ENCODE measurements at regions not wholly inside any gene's neighbourhood (a gene's known extent, or its start where the extent isn't known, plus 50 kb on each side); places are given as distances from the start of the nearest gene placed in this dataset.
"Not testable (repeated sequence)": the region's sequence is repeated elsewhere in the genome, so short reads cannot be mapped to it uniquely, and the experiment has no call there.

GRCh38 chr19:28596561-28597071, 616.3 kb downstream of the UQCRFS1 start:
- TF ChIP-seq CTCF (IDR thresholded peaks at IDR 0.05) (no peak), POLR2A (IDR thresholded peaks at IDR 0.05) (no peak), EP300 (IDR thresholded peaks at IDR 0.05) (no peak), POLR2AphosphoS5 (IDR thresholded peaks at IDR 0.05) (no peak)
- WGBS, 2 donors, result 62 to 71% methylated on average over 12 of the region's 12 CpGs
- Histone ChIP-seq H3K9me3 (no peaks in the 10 kb centered on the region), H3K27ac (no peak overlapping the region), H3K4me3 (no peak overlapping the region), H3K36me3 (no peaks in the 10 kb centered on the region), H3K4me1 (no peaks in the 10 kb centered on the region), H3K27me3 (no peaks in the 10 kb centered on the region)
- DNase-seq, result no peak
- intact Hi-C loops (cut with DNase I), result no loop called here

- Histone ChIP-seq H3K4me3 (no peak overlapping the region), H3K9me3 (no peaks in the 10 kb centered on the region), H3K36me3 (no peaks in the 10 kb centered on the region), H3K27me3 (no peaks in the 10 kb centered on the region), H3K27ac (no peak overlapping the region), H3K4me1 (no peaks in the 10 kb centered on the region)
- WGBS, 2 donors, result 74 to 82% methylated on average over 4 of the region's 4 CpGs
- DNase-seq, result no peak
- TF ChIP-seq POLR2AphosphoS5 (IDR thresholded peaks at IDR 0.05) (no peak), CTCF (IDR thresholded peaks at IDR 0.05) (no peak)
- intact Hi-C loops (cut with DNase I), result no loop called here
These were observed 617.0 kb downstream of the UQCRFS1 start for GRCh38 chr19:28595722-28596480.

- 84 to 91% methylated on average over 2 of the region's 2 CpGs for WGBS, 2 donors
- no peaks in the 10 kb centered on the region for H3K36me3 ChIP-seq
- H3K4me3 ChIP-seq, result no peak overlapping the region
- no peaks in the 10 kb centered on the region for H3K9me3 ChIP-seq
- no peaks in the 10 kb centered on the region for H3K27me3 ChIP-seq
- no peak for DNase-seq
- no peaks in the 10 kb centered on the region for H3K4me1 ChIP-seq
- no peak overlapping the region for H3K27ac ChIP-seq
- intact Hi-C loops (cut with DNase I), result no loop called here
- no peak for TF ChIP-seq CTCF (IDR thresholded peaks at IDR 0.05)
- TF ChIP-seq POLR2AphosphoS5 (IDR thresholded peaks at IDR 0.05), result no peak
- no peak for TF ChIP-seq EP300 (IDR thresholded peaks at IDR 0.05)
- TF ChIP-seq POLR2A (IDR thresholded peaks at IDR 0.05), result no peak
These were observed 618.2 kb downstream of the UQCRFS1 start for GRCh38 chr19:28594737-28595136.

GRCh38 chr19:28589991-28590411, 623.0 kb downstream of the UQCRFS1 start:
- H3K27me3 ChIP-seq; DNase-seq; H3K4me1 ChIP-seq; intact Hi-C loops (cut with DNase I); H3K36me3 ChIP-seq; H3K4me3 ChIP-seq; H3K27ac ChIP-seq; H3K9me3 ChIP-seq: not testable (repeated sequence)
- WGBS, 2 donors, result 52 to 68% methylated on average over 11 of the region's 11 CpGs

- Histone ChIP-seq H3K9me3 (no peaks in the 10 kb centered on the region), H3K4me1 (no peaks in the 10 kb centered on the region), H3K36me3 (no peaks in the 10 kb centered on the region), H3K27me3 (no peaks in the 10 kb centered on the region), H3K27ac (no peak overlapping the region), H3K4me3 (no peak overlapping the region)
- intact Hi-C loops (cut with DNase I), result no loop called here
- DNase-seq, result no peak
- TF ChIP-seq POLR2A (IDR thresholded peaks at IDR 0.05) (no peak), CTCF (IDR thresholded peaks at IDR 0.05) (no peak), EP300 (IDR thresholded peaks at IDR 0.05) (no peak), POLR2AphosphoS5 (IDR thresholded peaks at IDR 0.05) (no peak)
- WGBS, 2 donors, result 61 to 73% methylated on average over 7 of the region's 7 CpGs
These were observed 626.5 kb downstream of the UQCRFS1 start for GRCh38 chr19:28586474-28586873.

All from sigmoid colon (tissue), 6 donors.